HG03575 (cell line): ENCODE measurements at regions not wholly inside any gene's neighbourhood (a gene's known extent, or its start where the extent isn't known, plus 50 kb on each side); places are given as distances from the start of the nearest gene placed in this dataset.

ENCODE experiments used
- ATAC-seq: cut with Tn5 transposase; IDR thresholded peaks from one replicate; pipeline ENCODE4 v1.9.1; 2021; ENCODE audit not compliant: unreplicated experiment, insufficient number of reproducible peaks, low FRiP score; ENCODE audit errors: extremely low read depth

GRCh38 chr13:34031610-34032009, 213.7 kb downstream of the RFC3 start:
- no peak for ATAC-seq

- ATAC-seq = no peak
Observed at GRCh38 chr13:34034411-34034810, 216.5 kb downstream of the RFC3 start.

- ATAC-seq = no peak
Observed at GRCh38 chr13:34035178-34035577, 217.2 kb downstream of the RFC3 start.

- ATAC-seq = no peak
Observed at GRCh38 chr13:34035676-34036325, 217.9 kb downstream of the RFC3 start.

GRCh38 chr13:34037636-34038540, 219.9 kb downstream of the RFC3 start:
- ATAC-seq = no peak

GRCh38 chr13:34038541-34039068, 220.7 kb downstream of the RFC3 start:
- ATAC-seq = no peak

- no peak for ATAC-seq
Observed at GRCh38 chr13:34039678-34040077, 221.7 kb downstream of the RFC3 start.

GRCh38 chr13:34040863-34041262, 222.9 kb downstream of the RFC3 start:
- ATAC-seq = no peak

DNA sequence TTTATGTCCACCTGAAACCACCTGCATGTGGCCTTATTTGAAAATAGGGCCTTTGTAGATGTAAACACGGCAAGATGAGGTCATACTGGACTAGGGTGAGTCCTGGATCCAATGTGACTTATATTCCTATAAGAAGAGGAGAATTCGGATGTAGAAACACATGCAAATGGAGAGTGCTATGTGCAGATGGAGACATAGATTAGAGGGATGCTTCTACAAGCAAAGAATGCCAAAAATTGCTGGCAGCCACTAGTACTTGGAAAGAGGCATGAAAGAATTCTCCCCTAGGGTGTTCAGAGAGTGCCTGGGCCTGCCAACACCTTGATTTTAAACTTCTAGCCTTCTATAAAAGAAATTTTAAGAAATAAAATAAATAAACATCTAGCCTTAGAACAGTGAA, 226.1 kb downstream of the RFC3 start:
- no peak for ATAC-seq

DNA sequence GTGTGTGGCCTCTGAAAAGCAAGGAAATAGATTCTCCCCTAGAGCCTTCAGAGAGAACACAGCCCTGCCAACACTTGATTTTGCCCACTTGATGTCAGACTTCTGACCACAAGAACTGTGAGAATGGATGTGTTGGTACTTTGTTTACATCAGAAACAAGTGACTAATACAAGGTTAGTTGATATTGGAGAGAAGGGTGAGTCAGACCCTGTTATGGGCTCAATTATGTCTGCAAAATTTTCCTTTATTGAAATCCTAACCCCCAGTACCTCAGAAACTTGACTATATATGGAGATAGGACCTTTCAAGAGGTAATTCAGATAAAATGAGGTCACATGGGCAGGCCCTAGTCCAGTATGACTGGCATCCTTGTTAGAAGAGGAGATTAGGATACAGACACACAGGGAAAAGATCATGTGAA, 226.7 kb downstream of the RFC3 start:
- no peak for ATAC-seq

DNA sequence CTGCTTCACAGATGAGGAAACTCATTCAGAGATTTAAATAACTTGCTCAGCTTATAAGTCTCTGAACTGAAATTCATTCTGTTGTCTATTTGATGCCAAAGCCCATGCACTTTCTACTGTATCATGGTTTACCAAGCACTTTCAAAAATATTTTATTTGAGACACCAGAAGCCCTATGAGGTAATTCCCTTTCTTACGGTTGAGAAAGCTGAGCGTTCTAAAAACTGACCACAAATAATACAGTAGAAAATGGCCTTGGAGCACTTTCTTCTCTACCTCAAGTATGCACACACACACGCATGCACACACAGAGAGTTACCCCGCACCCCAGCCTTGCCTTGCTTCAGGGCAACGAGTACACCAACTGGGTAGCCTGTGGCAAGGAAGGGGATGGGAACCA, 228.5 kb downstream of the RFC3 start:
- ATAC-seq = no peak

DNA sequence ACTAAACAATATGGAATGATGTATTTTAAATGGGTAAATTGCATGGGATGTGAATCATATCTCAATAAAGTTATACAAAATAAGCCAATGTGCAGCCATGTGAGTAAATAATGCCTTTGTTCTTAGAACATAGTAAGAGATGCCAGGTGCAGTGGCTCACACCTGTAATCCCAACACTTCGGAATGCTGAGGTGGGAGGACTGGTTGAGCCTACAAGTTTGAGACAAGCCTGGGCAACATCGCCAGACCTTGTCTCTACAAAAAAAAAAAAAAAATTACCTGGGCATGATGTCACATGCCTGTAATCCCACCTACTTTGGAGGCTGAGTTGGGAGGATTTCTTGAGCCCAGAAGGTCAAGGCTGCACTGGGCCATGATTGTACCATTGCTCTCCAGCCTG, 230.7 kb downstream of the RFC3 start:
- ATAC-seq = no peak

DNA sequence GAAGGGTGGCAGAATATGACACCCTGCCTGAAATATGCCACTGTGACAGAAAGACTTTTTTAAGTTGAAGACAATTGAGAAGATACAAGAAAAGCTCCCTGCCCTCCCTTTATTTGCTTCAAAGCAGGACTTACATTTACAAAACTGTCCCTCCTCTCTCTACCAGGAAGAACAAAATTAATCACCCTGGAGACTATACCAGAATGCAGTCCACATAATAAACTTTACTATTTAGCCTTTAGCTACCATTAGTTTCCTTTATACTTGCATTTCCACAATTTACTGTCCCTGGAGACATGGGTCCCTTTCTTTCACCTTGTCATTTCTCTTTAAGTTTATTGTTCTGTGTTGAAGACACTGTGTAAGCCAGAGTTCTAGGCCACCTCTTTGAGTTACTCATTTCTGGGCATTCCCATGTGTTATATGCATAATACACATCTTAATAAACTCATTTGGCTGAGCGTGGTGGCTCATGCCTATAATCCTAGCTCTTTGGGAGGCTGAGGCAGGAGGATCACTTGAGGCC, 238.8 kb downstream of the RFC3 start:
- ATAC-seq = no peak

GRCh38 chr13:34064456-34065205, 246.7 kb downstream of the RFC3 start:
- no peak for ATAC-seq

GRCh38 chr13:34065928-34066327, 248.0 kb downstream of the RFC3 start:
- no peak for ATAC-seq

- ATAC-seq = no peak
Observed at GRCh38 chr13:34066344-34066743, 248.4 kb downstream of the RFC3 start.

DNA sequence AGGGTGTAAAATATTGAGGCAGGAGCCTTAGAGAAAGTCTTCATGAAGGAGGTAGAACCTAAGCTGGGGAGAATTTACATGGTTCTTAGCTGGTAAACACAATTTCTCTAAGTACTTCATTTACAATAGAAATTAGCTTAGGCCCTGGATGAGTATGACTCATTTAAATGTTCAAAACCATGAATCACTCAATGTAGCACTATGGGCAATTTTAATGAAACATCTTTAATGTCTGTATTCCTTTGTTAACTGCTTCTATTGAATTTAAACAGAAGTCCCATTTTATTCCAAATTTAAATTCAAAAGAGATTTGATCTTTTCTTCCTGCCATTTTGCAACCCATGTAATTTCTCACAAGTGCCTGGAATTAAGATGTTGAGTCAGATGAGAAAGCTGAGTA, 252.1 kb downstream of the RFC3 start:
- no peak for ATAC-seq

GRCh38 chr13:34070544-34071303, 252.8 kb downstream of the RFC3 start:
- ATAC-seq = no peak

- no peak for ATAC-seq
Observed at GRCh38 chr13:34076319-34076718, 258.4 kb downstream of the RFC3 start.
